ENCODE measurements at regions not wholly inside any gene's neighbourhood (a gene's known extent, or its start where the extent isn't known, plus 50 kb on each side); places are given as distances from the start of the nearest gene placed in this dataset.

GRCh38 chr13:105971738-105972137, 563.7 kb downstream of the EFNB2 start:
- TF ChIP-seq EP300 (IDR thresholded peaks at IDR 0.05; ENCODE audit: borderline replicate concordance) (no peak), RAD21 (IDR thresholded peaks at IDR 0.05; ENCODE audit: low read depth) (no peak), REST (IDR thresholded peaks at IDR 0.05; ENCODE audit: low read depth) (no peak), YY1 (IDR thresholded peaks at IDR 0.05; ENCODE audit: low read depth) (no peak), CEBPB (IDR thresholded peaks at IDR 0.05) (no peak), TEAD4 (IDR thresholded peaks at IDR 0.05) (no peak), MAX (IDR thresholded peaks at IDR 0.05) (no peak), CREB1 (IDR thresholded peaks at IDR 0.05; ENCODE audit: low read depth) (no peak), FOXM1 (IDR thresholded peaks at IDR 0.05; ENCODE audit: borderline replicate concordance, low read depth) (no peak), USF1 (IDR thresholded peaks at IDR 0.05) (no peak), EGR1 (IDR thresholded peaks at IDR 0.05) (no peak), TAF1 (IDR thresholded peaks at IDR 0.05; ENCODE audit: low read depth) (no peak), ZBTB7A (IDR thresholded peaks at IDR 0.05; ENCODE audit: low read depth) (no peak), TCF12 (IDR thresholded peaks at IDR 0.05; ENCODE audit: low read depth) (no peak)
